GM21526 (cell line): ENCODE measurements at regions not wholly inside any gene's neighbourhood (a gene's known extent, or its start where the extent isn't known, plus 50 kb on each side); places are given as distances from the start of the nearest gene placed in this dataset.

ENCODE experiments used
- ATAC-seq: cut with Tn5 transposase; IDR thresholded peaks from one replicate; pipeline ENCODE4 v1.9.1; 2021; ENCODE audit warnings: moderate library complexity; ENCODE audit not compliant: unreplicated experiment, low FRiP score

- no peak for ATAC-seq
Observed at GRCh38 chr18:37657493-37657892, 91.9 kb upstream of the CELF4 start.

GRCh38 chr18:37654731-37655369 lies 89.3 kb upstream of the CELF4 start:
- ATAC-seq = no peak

- no peak for ATAC-seq
Observed at GRCh38 chr18:37654034-37654433, 88.4 kb upstream of the CELF4 start.

GRCh38 chr18:37653618-37654017 lies 88.0 kb upstream of the CELF4 start:
- ATAC-seq = no peak

- no peak for ATAC-seq
Observed at GRCh38 chr18:37649930-37650329, 84.3 kb upstream of the CELF4 start.

GRCh38 chr18:37649416-37649815 lies 83.8 kb upstream of the CELF4 start:
- ATAC-seq = no peak

- no peak for ATAC-seq
Observed at GRCh38 chr18:37641573-37641972, 76.0 kb upstream of the CELF4 start.

DNA sequence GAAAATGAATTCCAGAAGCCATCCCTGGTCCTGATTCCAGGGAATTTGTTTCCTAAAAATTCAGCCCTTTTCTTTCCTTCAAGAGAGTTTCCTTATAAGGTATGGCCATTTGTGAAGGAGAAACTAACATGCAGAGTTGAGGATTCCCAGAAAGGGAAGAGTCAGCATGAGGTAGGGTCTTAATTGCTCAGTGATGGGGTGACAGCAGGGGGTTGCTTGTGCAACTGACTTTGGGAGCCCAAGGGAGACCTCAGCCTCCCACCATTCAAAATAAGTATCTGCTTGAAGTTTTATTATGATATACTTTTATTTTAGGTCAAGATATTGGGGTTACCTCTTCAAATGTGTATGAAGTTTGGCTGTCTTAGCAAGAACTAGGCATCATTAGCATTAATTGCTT lies 74.9 kb upstream of the CELF4 start:
- ATAC-seq = no peak

DNA sequence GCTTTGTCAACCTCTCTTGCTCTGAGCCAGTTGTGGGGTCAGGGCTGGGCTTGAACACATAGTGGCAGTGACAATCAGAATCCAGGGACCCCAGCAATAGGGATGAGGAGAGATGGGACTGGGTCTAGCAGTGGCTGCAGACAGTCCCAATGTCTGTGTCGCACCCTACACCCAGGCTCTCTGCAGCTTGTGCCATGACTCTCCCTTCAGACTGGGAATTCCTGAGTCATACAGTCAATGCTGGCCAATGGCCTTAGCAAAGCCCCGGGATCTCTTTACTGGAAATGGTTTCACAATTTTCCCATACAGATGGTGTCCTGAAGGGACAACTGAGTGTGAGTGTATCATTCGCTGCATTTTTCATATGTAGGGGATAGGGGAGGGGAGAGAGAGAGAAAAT lies 74.2 kb upstream of the CELF4 start:
- no peak for ATAC-seq

GRCh38 chr18:37637478-37637850 lies 71.9 kb upstream of the CELF4 start:
- ATAC-seq = no peak

DNA sequence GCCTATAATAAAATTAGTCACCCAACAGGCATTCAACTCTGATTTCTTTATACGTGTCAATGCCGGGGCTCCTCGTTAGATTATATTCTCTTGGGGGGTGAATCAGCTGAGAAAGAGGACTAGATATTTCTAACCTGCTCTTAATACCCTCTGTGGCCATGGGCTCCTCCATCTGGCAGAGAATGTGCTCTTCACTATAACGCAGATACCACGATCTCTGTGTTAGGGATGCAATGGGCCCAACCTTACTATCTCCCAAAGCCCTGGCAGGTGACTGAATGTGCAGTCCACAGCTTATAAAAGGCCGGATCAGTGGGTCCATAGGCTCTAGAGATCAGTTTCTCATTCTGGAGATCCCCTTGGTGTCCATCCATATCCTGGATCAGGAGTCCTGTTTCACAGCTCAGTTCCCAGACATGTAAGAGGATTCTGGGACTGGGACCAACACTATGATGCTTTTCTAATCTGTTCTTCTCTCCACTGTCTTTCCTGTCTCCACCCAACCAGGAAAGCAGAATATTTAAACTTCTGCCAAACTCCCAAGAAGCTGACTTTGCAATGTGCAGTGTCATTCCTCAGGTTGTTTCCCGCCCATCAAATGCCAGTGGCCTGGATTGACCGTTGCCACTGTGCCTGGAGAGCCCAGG lies 71.4 kb upstream of the CELF4 start:
- no peak for ATAC-seq

GRCh38 chr18:37634516-37634915 lies 68.9 kb upstream of the CELF4 start:
- ATAC-seq = no peak

- no peak for ATAC-seq
Observed at GRCh38 chr18:37631422-37631821, 65.8 kb upstream of the CELF4 start.

- no peak for ATAC-seq
Observed at GRCh38 chr18:37630334-37630733, 64.7 kb upstream of the CELF4 start.

- no peak for ATAC-seq
Observed at GRCh38 chr18:37628470-37629220, 63.0 kb upstream of the CELF4 start.

DNA sequence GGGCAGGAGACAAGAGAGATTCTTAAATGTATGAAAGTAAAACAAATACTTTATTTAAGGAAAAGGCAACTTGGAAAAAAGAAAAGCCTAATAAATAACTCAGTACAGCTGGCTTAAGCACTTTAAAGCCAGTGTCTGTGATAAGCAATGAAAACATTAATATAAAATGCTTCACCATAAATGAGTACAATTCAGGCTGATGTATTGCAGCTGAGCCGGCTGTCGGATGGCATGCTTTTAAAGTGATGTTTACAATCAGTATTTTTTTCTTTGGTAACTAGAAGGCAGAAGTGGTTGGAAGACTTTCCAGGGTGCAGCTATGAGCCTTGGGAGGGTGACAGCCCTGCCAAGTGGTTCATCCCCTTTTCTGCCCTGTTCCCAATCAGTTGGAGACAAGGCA lies 58.7 kb upstream of the CELF4 start:
- no peak for ATAC-seq

DNA sequence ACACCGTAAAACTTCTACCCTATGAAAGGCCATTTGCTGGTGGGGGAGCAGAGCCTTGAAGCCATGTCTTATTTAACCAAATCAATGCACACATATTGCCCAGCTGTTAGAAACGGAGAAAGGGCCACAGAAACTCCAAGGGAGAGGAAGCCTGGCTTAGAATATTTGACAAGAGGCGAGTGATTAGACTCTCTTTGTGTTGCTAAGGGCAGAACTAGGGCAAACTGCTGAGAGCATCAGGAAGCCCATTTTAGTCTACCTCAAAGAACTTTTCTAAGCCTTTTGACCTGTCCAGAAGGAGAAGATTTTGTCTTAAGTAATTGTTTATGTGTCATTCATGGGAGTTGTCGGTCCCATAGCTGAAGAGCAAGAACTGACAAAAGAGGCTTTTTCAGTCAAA lies 54.4 kb upstream of the CELF4 start:
- no peak for ATAC-seq

GRCh38 chr18:37617623-37618022 lies 52.0 kb upstream of the CELF4 start:
- ATAC-seq = no peak
